WTC11 (cell line): ENCODE measurements at regions not wholly inside any gene's neighbourhood (a gene's known extent, or its start where the extent isn't known, plus 50 kb on each side); places are given as distances from the start of the nearest gene placed in this dataset.

Experiments
- CBFB ChIP-seq: sonication (generic); formaldehyde crosslinking; IDR thresholded peaks from 2 replicates; pipeline ENCODE4 v1.8.1; 2022; ENCODE audit warnings: mild to moderate bottlenecking, low read depth, missing genetic modification reagents
- CREB1 ChIP-seq: sonication (generic); formaldehyde crosslinking; IDR thresholded peaks from 2 replicates; pipeline ENCODE4 v1.8.0; 2023; ENCODE audit warnings: mild to moderate bottlenecking, missing genetic modification reagents
- FOXP1 ChIP-seq: sonication (generic); formaldehyde crosslinking; IDR thresholded peaks from 2 replicates; pipeline ENCODE4 v1.8.0; 2022; ENCODE audit warnings: missing genetic modification reagents, mild to moderate bottlenecking, moderate library complexity, borderline replicate concordance
- SP1 ChIP-seq: sonication (generic); formaldehyde crosslinking; conservative IDR thresholded peaks from 2 replicates; pipeline ENCODE4 v1.8.1; 2022; ENCODE audit warnings: missing genetic modification reagents
- TEAD1 ChIP-seq: sonication (generic); formaldehyde crosslinking; IDR thresholded peaks from 2 replicates; pipeline ENCODE4 v1.8.0; 2022; ENCODE audit warnings: mild to moderate bottlenecking, missing genetic modification reagents
- ZNF416 ChIP-seq: fragments of 250-450 bp; sonication (Bioruptor Pico); IDR thresholded peaks from 2 replicates; pipeline ENCODE4 v1.9.0; 2021; ENCODE audit warnings: mild to moderate bottlenecking, inconsistent platforms
- TF ChIP-seq, protein P1 (sequence below): fragments of 200-600 bp; IDR thresholded peaks from 2 replicates; pipeline ENCODE4 v1.8.0; 2022; ENCODE audit warnings: antibody characterized with exemption
- TF ChIP-seq, protein P2 (sequence below): sonication (generic); formaldehyde crosslinking; IDR thresholded peaks from 2 replicates; pipeline ENCODE4 v1.8.0; 2022; ENCODE audit warnings: mild to moderate bottlenecking, missing genetic modification reagents
- TF ChIP-seq, protein P3 (sequence below): sonication (generic); formaldehyde crosslinking; IDR thresholded peaks from 2 replicates; pipeline ENCODE4 v1.8.1; 2023; ENCODE audit warnings: mild to moderate bottlenecking, missing genetic modification reagents, moderate library complexity
- TF ChIP-seq, protein P4 (sequence below): sonication (generic); formaldehyde crosslinking; IDR thresholded peaks from 2 replicates; pipeline ENCODE4 v1.8.1; 2022; ENCODE audit warnings: missing genetic modification reagents, borderline replicate concordance
- TF ChIP-seq, protein P5 (sequence below): sonication (generic); formaldehyde crosslinking; IDR thresholded peaks from 2 replicates; pipeline ENCODE4 v1.8.1; 2023; ENCODE audit warnings: mild to moderate bottlenecking, missing genetic modification reagents

DNA sequence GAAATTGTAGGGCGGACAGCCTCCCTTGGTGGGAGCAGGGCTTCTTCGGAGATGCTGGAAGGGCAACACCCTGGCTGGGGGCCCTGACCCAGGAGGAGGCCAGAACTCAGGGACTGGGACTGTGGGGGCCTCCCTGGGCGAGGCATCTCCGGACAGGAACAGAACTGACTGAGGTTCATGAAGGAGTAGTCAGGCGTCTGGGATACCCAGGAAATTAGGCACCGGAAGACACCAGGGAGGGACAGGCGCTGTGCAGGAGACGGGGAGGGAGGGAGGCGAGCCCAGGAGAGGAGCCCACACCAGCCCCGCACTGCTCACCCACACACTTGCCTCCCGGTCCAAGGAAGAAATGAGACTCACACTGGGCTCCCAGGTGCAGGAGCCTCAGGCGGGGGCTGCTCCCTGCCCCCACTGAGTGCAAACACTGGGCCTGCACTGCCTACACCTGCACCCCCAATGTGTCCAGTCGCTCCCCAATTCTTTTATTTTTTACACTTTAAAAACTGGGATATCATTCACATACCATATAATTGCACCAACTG is 262.6 kb upstream of the SFSWAP start:
- TF ChIP-seq, protein P1, sequence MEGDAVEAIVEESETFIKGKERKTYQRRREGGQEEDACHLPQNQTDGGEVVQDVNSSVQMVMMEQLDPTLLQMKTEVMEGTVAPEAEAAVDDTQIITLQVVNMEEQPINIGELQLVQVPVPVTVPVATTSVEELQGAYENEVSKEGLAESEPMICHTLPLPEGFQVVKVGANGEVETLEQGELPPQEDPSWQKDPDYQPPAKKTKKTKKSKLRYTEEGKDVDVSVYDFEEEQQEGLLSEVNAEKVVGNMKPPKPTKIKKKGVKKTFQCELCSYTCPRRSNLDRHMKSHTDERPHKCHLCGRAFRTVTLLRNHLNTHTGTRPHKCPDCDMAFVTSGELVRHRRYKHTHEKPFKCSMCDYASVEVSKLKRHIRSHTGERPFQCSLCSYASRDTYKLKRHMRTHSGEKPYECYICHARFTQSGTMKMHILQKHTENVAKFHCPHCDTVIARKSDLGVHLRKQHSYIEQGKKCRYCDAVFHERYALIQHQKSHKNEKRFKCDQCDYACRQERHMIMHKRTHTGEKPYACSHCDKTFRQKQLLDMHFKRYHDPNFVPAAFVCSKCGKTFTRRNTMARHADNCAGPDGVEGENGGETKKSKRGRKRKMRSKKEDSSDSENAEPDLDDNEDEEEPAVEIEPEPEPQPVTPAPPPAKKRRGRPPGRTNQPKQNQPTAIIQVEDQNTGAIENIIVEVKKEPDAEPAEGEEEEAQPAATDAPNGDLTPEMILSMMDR, result no peak
- no peak for TF ChIP-seq CREB1
- TF ChIP-seq, protein P2, sequence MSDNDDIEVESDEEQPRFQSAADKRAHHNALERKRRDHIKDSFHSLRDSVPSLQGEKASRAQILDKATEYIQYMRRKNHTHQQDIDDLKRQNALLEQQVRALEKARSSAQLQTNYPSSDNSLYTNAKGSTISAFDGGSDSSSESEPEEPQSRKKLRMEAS (CRISPR knock-in tag), result no peak
- TF ChIP-seq, protein P3, sequence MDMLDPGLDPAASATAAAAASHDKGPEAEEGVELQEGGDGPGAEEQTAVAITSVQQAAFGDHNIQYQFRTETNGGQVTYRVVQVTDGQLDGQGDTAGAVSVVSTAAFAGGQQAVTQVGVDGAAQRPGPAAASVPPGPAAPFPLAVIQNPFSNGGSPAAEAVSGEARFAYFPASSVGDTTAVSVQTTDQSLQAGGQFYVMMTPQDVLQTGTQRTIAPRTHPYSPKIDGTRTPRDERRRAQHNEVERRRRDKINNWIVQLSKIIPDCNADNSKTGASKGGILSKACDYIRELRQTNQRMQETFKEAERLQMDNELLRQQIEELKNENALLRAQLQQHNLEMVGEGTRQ (CRISPR knock-in tag), result no peak
- TF ChIP-seq, protein P4, sequence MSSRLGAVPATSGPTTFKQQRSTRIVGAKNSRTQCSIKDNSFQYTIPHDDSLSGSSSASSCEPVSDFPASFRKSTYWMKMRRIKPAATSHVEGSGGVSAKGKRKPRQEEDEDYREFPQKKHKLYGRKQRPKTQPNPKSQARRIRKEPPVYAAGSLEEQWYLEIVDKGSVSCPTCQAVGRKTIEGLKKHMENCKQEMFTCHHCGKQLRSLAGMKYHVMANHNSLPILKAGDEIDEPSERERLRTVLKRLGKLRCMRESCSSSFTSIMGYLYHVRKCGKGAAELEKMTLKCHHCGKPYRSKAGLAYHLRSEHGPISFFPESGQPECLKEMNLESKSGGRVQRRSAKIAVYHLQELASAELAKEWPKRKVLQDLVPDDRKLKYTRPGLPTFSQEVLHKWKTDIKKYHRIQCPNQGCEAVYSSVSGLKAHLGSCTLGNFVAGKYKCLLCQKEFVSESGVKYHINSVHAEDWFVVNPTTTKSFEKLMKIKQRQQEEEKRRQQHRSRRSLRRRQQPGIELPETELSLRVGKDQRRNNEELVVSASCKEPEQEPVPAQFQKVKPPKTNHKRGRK, result no peak
- TF ChIP-seq CBFB (CRISPR knock-in tag), result no peak
- TF ChIP-seq SP1 (CRISPR knock-in tag), result no peak
- TF ChIP-seq FOXP1 (CRISPR knock-in tag), result no peak
- no peak for TF ChIP-seq ZNF416 (CRISPR knock-in tag)
- TF ChIP-seq, protein P5, sequence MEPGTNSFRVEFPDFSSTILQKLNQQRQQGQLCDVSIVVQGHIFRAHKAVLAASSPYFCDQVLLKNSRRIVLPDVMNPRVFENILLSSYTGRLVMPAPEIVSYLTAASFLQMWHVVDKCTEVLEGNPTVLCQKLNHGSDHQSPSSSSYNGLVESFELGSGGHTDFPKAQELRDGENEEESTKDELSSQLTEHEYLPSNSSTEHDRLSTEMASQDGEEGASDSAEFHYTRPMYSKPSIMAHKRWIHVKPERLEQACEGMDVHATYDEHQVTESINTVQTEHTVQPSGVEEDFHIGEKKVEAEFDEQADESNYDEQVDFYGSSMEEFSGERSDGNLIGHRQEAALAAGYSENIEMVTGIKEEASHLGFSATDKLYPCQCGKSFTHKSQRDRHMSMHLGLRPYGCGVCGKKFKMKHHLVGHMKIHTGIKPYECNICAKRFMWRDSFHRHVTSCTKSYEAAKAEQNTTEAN, result no peak
- no peak for TF ChIP-seq TEAD1
